Fibroblast of villous mesenchyme (primary cell): ENCODE measurements at regions not wholly inside any gene's neighbourhood (a gene's known extent, or its start where the extent isn't known, plus 50 kb on each side); places are given as distances from the start of the nearest gene placed in this dataset.
"Not testable (repeated sequence)": the region's sequence is repeated elsewhere in the genome, so short reads cannot be mapped to it uniquely, and the experiment has no call there.

Source experiments
- DNase-seq: peaks from one replicate; pipeline ENCODE4 v3.0.0-alpha.2; 2010; ENCODE audit warnings: low read depth
- H3K4me3 ChIP-seq: 2 replicates; pipeline ENCODE4 v1.5.1; 2011; ENCODE audit warnings: low read depth, mild to moderate bottlenecking, low read length
- TF ChIP-seq, protein P1 (sequence below): IDR thresholded peaks from 2 replicates; pipeline ENCODE4 v1.5.1; 2012; ENCODE audit warnings: low read depth, mild to moderate bottlenecking, low read length; ENCODE audit not compliant: insufficient read depth

GRCh38 chr5:142235050-142235797 is 89.6 kb downstream of the SPRY4 start:
- TF ChIP-seq, protein P1, sequence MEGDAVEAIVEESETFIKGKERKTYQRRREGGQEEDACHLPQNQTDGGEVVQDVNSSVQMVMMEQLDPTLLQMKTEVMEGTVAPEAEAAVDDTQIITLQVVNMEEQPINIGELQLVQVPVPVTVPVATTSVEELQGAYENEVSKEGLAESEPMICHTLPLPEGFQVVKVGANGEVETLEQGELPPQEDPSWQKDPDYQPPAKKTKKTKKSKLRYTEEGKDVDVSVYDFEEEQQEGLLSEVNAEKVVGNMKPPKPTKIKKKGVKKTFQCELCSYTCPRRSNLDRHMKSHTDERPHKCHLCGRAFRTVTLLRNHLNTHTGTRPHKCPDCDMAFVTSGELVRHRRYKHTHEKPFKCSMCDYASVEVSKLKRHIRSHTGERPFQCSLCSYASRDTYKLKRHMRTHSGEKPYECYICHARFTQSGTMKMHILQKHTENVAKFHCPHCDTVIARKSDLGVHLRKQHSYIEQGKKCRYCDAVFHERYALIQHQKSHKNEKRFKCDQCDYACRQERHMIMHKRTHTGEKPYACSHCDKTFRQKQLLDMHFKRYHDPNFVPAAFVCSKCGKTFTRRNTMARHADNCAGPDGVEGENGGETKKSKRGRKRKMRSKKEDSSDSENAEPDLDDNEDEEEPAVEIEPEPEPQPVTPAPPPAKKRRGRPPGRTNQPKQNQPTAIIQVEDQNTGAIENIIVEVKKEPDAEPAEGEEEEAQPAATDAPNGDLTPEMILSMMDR = no peak
- DNase-seq = no peak
- H3K4me3 ChIP-seq = no peak overlapping the region

- TF ChIP-seq, protein P1 = no peak
- DNase-seq = no peak
- H3K4me3 ChIP-seq = no peak overlapping the region
Measured at GRCh38 chr5:142233083-142234032, 91.5 kb downstream of the SPRY4 start.

- not testable (repeated sequence) for DNase-seq, H3K4me3 ChIP-seq
Measured at GRCh38 chr5:142230949-142231348, 93.9 kb downstream of the SPRY4 start.

GRCh38 chr5:142225141-142225540 is 99.7 kb downstream of the SPRY4 start:
- TF ChIP-seq, protein P1 = no peak
- no peak for DNase-seq
- H3K4me3 ChIP-seq = no peak overlapping the region

GRCh38 chr5:142222866-142223558 is 101.8 kb downstream of the SPRY4 start:
- no peak overlapping the region for H3K4me3 ChIP-seq
- TF ChIP-seq, protein P1 = no peak
- no peak for DNase-seq

GRCh38 chr5:142222225-142222865 is 102.5 kb downstream of the SPRY4 start:
- no peak overlapping the region for H3K4me3 ChIP-seq
- TF ChIP-seq, protein P1 = no peak
- DNase-seq = no peak
